ENCODE measurements at regions not wholly inside any gene's neighbourhood (a gene's known extent, or its start where the extent isn't known, plus 50 kb on each side); places are given as distances from the start of the nearest gene placed in this dataset.

GRCh38 chr2:129912066-129912820 is 67.2 kb upstream of the RAB6C start:
- no peak for DNase-seq (ENCODE audit: low read depth, low spot score)
- dilution Hi-C loops (cut with MboI; ENCODE audit: extremely low pct_ligation_motif_present, low sequenced_read_pairs), result no loop called here
- ChIA-PET POLR2A (no interaction called here), CTCF (no interaction called here)
- TF ChIP-seq JUN (IDR thresholded peaks at IDR 0.05; ENCODE audit: borderline replicate concordance, insufficient read depth, insufficient read length, low read depth), result no peak
- no peak for TF ChIP-seq POLR2A (IDR thresholded peaks at IDR 0.05; ENCODE audit: low read depth, low read length)
- TF ChIP-seq CTCF (IDR thresholded peaks at IDR 0.05; ENCODE audit: extremely low read depth in 1 of 2, insufficient read depth in 1 of 2, low read depth in 1 of 2, low read length in 2 of 2), result no peak
- TF ChIP-seq MYC (IDR thresholded peaks at IDR 0.05; ENCODE audit: low read depth, low read length), result no peak
- no peak for TF ChIP-seq GATA2 (IDR thresholded peaks at IDR 0.05; ENCODE audit: insufficient read depth, insufficient read length, low read depth, low read length)
- TF ChIP-seq POLR2AphosphoS5 (IDR thresholded peaks at IDR 0.05; ENCODE audit: insufficient read depth, low read depth, low read length), result no peak
- no peak for TF ChIP-seq MAX (IDR thresholded peaks at IDR 0.05; ENCODE audit: insufficient read depth, insufficient read length)
- no peak for TF ChIP-seq FOS (IDR thresholded peaks at IDR 0.05; ENCODE audit: borderline replicate concordance, insufficient read depth, low read length)
- TF ChIP-seq EZH2 (IDR thresholded peaks at IDR 0.05; ENCODE audit: borderline replicate concordance, low read depth, low read length, severe bottlenecking), result no peak
- no peaks in the 10 kb centered on the region for H3K36me3 ChIP-seq (ENCODE audit: control insufficient read depth in 2 of 2, extremely low read depth in 1 of 2, insufficient read depth in 2 of 2, low read length in 2 of 2)
- H3K79me2 ChIP-seq (ENCODE audit: control insufficient read depth, insufficient read depth, low read length), result no peaks in the 10 kb centered on the region
- H3K9me3 ChIP-seq (replicated peaks; ENCODE audit: control insufficient read depth, insufficient read depth, low read length), result no peaks in the 10 kb centered on the region
- no peak overlapping the region for H3K9ac ChIP-seq (replicated peaks; ENCODE audit: extremely low read depth, insufficient read depth, low read length)
- H3K27ac ChIP-seq (ENCODE audit: insufficient read depth, low read depth, low read length), result no peak overlapping the region
- H3K4me1 ChIP-seq (ENCODE audit: control insufficient read depth, extremely low read depth, insufficient read depth, low read length), result no peaks in the 10 kb centered on the region
- intact Hi-C loops (cut with micrococcal nuclease), result no loop called here
- no peak overlapping the region for H2AFZ ChIP-seq (ENCODE audit: low read depth, low read length)
- H3K4me3 ChIP-seq (replicated peaks in 1 of 3; ENCODE audit: insufficient read depth in 1 of 3, low read depth in 1 of 3, low read length in 3 of 3), result no peak overlapping the region
- no peak overlapping the region for H3K4me2 ChIP-seq (ENCODE audit: insufficient read depth, low read length)
- FAIRE-seq, result no peak
- BruUV-seq (replicated peaks), result no TSS peak
- H3K27me3 ChIP-seq (ENCODE audit: control insufficient read depth in 2 of 2, insufficient read depth in 2 of 2, low read length in 2 of 2), result no peaks in the 10 kb centered on the region
- H4K20me1 ChIP-seq (replicated peaks; ENCODE audit: control insufficient read depth, extremely low read depth, insufficient read depth, low read length), result no peaks in the 10 kb centered on the region
- no peaks in the 10 kb centered on the region for H3K9me1 ChIP-seq (replicated peaks; ENCODE audit: control insufficient read depth, extremely low read depth, insufficient read depth, low read length)
